CD4-positive, CD25-positive, alpha-beta regulatory T cell (primary cell): ENCODE measurements at regions not wholly inside any gene's neighbourhood (a gene's known extent, or its start where the extent isn't known, plus 50 kb on each side); places are given as distances from the start of the nearest gene placed in this dataset.

Experiments
- ATAC-seq, 2 donors: fragments of 150-1000 bp; cut with Tn5 transposase; one replicate each; pipeline ENCODE4 v1.10.0; 2021; ENCODE audit warnings: low read depth in 2 of 2, moderate number of reproducible peaks in 2 of 2, moderate library complexity in 1 of 2
- DNase-seq, 3 donors: peaks; one replicate each; pipeline versions ENCODE4 v3.0.0 to v3.0.0-alpha.2; 2012 to 2022; ENCODE audit warnings: mixed read lengths in 1 of 3
- H3K27ac ChIP-seq: one replicate; pipeline ENCODE4 v1.7.0; 2013; ENCODE audit warnings: mild to moderate bottlenecking, low read length; ENCODE audit not compliant: insufficient read depth, poor library complexity, severe bottlenecking
- H3K27me3 ChIP-seq: one replicate; pipeline ENCODE4 v1.7.0; 2013; ENCODE audit warnings: low read length; ENCODE audit not compliant: control insufficient read depth, insufficient read depth
- H3K36me3 ChIP-seq: one replicate; pipeline ENCODE4 v1.7.0; 2013; ENCODE audit warnings: mild to moderate bottlenecking, low read length, moderate library complexity; ENCODE audit not compliant: control insufficient read depth, insufficient read depth
- H3K4me1 ChIP-seq: 2 replicates; pipeline ENCODE4 v1.7.0; 2013; ENCODE audit warnings: mild to moderate bottlenecking, low read length; ENCODE audit not compliant: insufficient read depth, control insufficient read depth, poor library complexity, severe bottlenecking
- H3K4me3 ChIP-seq: one replicate; pipeline ENCODE4 v1.7.0; 2013; ENCODE audit warnings: low read depth, mild to moderate bottlenecking, low read length, moderate library complexity
- H3K9me3 ChIP-seq, 2 experiments: 1 replicate in 1 of 2; 2 replicates in 1 of 2; pipeline ENCODE4 v1.7.0; 2013; ENCODE audit warnings: low read length in 2 of 2, mild to moderate bottlenecking in 1 of 2, moderate library complexity in 1 of 2; ENCODE audit not compliant: control insufficient read depth in 2 of 2
- H3K27ac Mint-ChIP-seq, 3 donors: one replicate each; pipeline ENCODE4 v1.8.0; 2020 to 2022; ENCODE audit warnings: mild to moderate bottlenecking in 3 of 3, mixed read lengths in 3 of 3, moderate library complexity in 2 of 3
- H3K27me3 Mint-ChIP-seq: one replicate; pipeline ENCODE4 v1.8.0; 2022; ENCODE audit warnings: mild to moderate bottlenecking, mixed read lengths
- H3K36me3 Mint-ChIP-seq: one replicate; pipeline ENCODE4 v1.8.0; 2020; ENCODE audit warnings: mixed read lengths
- H3K4me1 Mint-ChIP-seq, 4 donors: one replicate each; pipeline ENCODE4 v1.8.0; 2020 to 2022; ENCODE audit warnings: mixed read lengths in 4 of 4, mild to moderate bottlenecking in 1 of 4
- H3K4me3 Mint-ChIP-seq, 4 donors: one replicate each; pipeline ENCODE4 v1.8.0; 2020 to 2022; ENCODE audit warnings: mild to moderate bottlenecking in 4 of 4, mixed read lengths in 4 of 4, moderate library complexity in 3 of 4
- H3K9me3 Mint-ChIP-seq, 7 donors: one replicate each; pipeline ENCODE4 v1.8.0; 2020 to 2022; ENCODE audit warnings: mixed read lengths in 7 of 7, mild to moderate bottlenecking in 3 of 7, moderate library complexity in 2 of 7

- Histone ChIP-seq H3K27ac (no peak overlapping the region), H3K4me1 (no peaks in the 10 kb centered on the region), H3K9me3 (no peaks in the 10 kb centered on the region), H3K36me3 (no peaks in the 10 kb centered on the region), H3K4me3 (no peak overlapping the region), H3K27me3 (no peaks in the 10 kb centered on the region)
- Mint-ChIP-seq H3K27ac (no peak overlapping the region), H3K27me3 (peaks cover 8% of the 10 kb centered on the region), H3K9me3 (no peaks in the 10 kb centered on the region), H3K4me1 (peaks cover 0 to 6% (median 0%) of the 10 kb centered on the region in 4 donors), H3K4me3 (no peak overlapping the region), H3K36me3 (no peaks in the 10 kb centered on the region)
- DNase-seq = no peak
- ATAC-seq = no peak
Observed at GRCh38 chr1:17955302-17956285, 152.0 kb upstream of the IGSF21 start.

GRCh38 chr1:17957588-17958267, 149.9 kb upstream of the IGSF21 start:
- no peak for ATAC-seq
- no peaks in the 10 kb centered on the region for H3K9me3 ChIP-seq
- no peak overlapping the region for H3K27ac ChIP-seq
- Mint-ChIP-seq H3K4me1 (peaks cover 0 to 6% (median 0%) of the 10 kb centered on the region in 4 donors), H3K4me3 (no peak overlapping the region), H3K27ac (peak overlapping the region in 1 of 3 donors; percentile 26), H3K27me3 (no peaks in the 10 kb centered on the region), H3K9me3 (no peaks in the 10 kb centered on the region), H3K36me3 (no peaks in the 10 kb centered on the region)
- H3K27me3 ChIP-seq = no peaks in the 10 kb centered on the region
- H3K36me3 ChIP-seq = no peaks in the 10 kb centered on the region
- DNase-seq = no peak
- no peak overlapping the region for H3K4me3 ChIP-seq
- no peaks in the 10 kb centered on the region for H3K4me1 ChIP-seq

- Mint-ChIP-seq H3K36me3 (no peaks in the 10 kb centered on the region), H3K4me1 (peaks cover 0 to 4% (median 0%) of the 10 kb centered on the region in 4 donors), H3K9me3 (no peaks in the 10 kb centered on the region), H3K27me3 (no peaks in the 10 kb centered on the region), H3K27ac (peak overlapping the region; percentile 5 to 26 (median 18)), H3K4me3 (peak overlapping the region in 1 of 4 donors; percentile 16)
- ATAC-seq = no peak
- H3K27ac ChIP-seq = no peak overlapping the region
- no peaks in the 10 kb centered on the region for H3K4me1 ChIP-seq
- no peak overlapping the region for H3K4me3 ChIP-seq
- H3K36me3 ChIP-seq = no peaks in the 10 kb centered on the region
- no peaks in the 10 kb centered on the region for H3K27me3 ChIP-seq
- no peaks in the 10 kb centered on the region for H3K9me3 ChIP-seq
- DNase-seq = peak in 1 of 3 donors; percentile 30
Observed at GRCh38 chr1:17958704-17959103, 148.9 kb upstream of the IGSF21 start.

DNA sequence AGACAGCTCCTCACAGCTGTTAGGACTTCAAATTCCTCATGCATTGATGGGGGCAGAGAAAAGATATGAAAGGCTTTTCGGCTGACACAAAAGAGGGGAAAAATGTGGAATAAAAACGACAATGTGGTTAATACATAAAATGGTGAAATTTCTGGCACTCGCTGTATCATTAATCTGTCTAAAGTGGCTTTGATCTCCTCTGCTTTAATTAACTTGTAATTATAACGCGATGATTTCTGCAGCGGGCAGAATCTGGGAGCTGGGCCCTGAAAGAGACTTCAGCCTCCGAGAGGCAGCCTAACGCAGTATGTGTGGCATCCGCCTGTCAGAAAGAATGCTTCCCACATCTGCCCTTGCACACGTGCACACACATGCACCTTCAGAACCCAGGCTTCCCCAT, 144.1 kb upstream of the IGSF21 start:
- Histone ChIP-seq H3K4me3 (no peak overlapping the region), H3K9me3 (no peaks in the 10 kb centered on the region), H3K27me3 (no peaks in the 10 kb centered on the region), H3K27ac (no peak overlapping the region), H3K4me1 (no peaks in the 10 kb centered on the region), H3K36me3 (no peaks in the 10 kb centered on the region)
- peaks cover 4% of the 10 kb centered on the region for H3K27me3 Mint-ChIP-seq
- peaks cover 0 to 2% (median 0%) of the 10 kb centered on the region in 7 donors for H3K9me3 Mint-ChIP-seq
- peaks cover 0 to 4% (median 0%) of the 10 kb centered on the region in 4 donors for H3K4me1 Mint-ChIP-seq
- H3K36me3 Mint-ChIP-seq = no peaks in the 10 kb centered on the region
- no peak overlapping the region for H3K27ac Mint-ChIP-seq
- no peak for DNase-seq
- H3K4me3 Mint-ChIP-seq = no peak overlapping the region
- no peak for ATAC-seq

GRCh38 chr1:17965515-17966100, 142.0 kb upstream of the IGSF21 start:
- Histone ChIP-seq H3K27ac (no peak overlapping the region), H3K9me3 (no peaks in the 10 kb centered on the region), H3K4me3 (no peak overlapping the region), H3K36me3 (no peaks in the 10 kb centered on the region), H3K27me3 (no peaks in the 10 kb centered on the region), H3K4me1 (no peaks in the 10 kb centered on the region)
- Mint-ChIP-seq H3K4me3 (no peak overlapping the region), H3K9me3 (peaks cover 0 to 2% (median 0%) of the 10 kb centered on the region in 7 donors), H3K27ac (no peak overlapping the region), H3K27me3 (peaks cover 4% of the 10 kb centered on the region), H3K36me3 (no peaks in the 10 kb centered on the region), H3K4me1 (no peaks in the 10 kb centered on the region)
- ATAC-seq (no peak), DNase-seq (no peak)

- H3K9me3 Mint-ChIP-seq = peaks cover 0 to 2% (median 0%) of the 10 kb centered on the region in 7 donors
Observed at GRCh38 chr1:17966341-17966740, 141.3 kb upstream of the IGSF21 start.

DNA sequence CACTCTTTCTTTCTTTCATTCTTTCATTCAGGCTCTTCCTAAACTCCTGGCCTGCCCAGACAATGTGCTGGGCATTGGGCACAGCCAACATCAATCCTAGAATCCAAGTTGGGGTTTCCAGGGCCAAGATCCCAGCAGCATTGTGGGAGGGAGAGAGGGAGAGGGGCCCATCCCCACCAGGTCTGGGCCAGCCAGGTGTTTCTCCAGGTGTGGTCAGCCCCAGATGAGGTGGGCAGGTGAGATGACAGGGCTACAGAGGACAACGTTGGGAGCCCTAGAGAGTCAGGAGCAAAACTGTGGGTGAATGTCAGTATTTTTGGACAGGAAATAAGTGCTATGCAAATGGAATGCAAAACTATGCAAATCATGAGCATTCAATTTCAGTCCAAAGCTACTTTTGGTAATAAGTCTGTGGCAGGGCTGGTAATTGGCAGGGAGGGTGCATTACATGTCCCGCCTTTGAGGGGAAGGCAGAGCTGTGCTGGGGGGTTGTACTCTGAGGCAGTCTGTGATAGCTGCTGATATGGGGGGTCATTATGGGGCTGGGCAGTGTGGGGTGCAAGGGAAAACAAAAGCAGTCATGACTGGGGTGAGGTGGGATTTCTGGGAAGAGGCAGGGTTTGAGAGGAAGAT, 139.9 kb upstream of the IGSF21 start:
- H3K36me3 ChIP-seq = no peaks in the 10 kb centered on the region
- H3K4me3 ChIP-seq = no peak overlapping the region
- no peak overlapping the region for H3K27ac ChIP-seq
- H3K27ac Mint-ChIP-seq = no peak overlapping the region
- H3K4me1 ChIP-seq = no peaks in the 10 kb centered on the region
- no peaks in the 10 kb centered on the region for H3K9me3 ChIP-seq
- no peaks in the 10 kb centered on the region for H3K27me3 ChIP-seq
- no peak overlapping the region for H3K4me3 Mint-ChIP-seq
- H3K4me1 Mint-ChIP-seq = no peaks in the 10 kb centered on the region
- H3K27me3 Mint-ChIP-seq = peaks cover 4% of the 10 kb centered on the region
- no peak for DNase-seq
- no peaks in the 10 kb centered on the region for H3K36me3 Mint-ChIP-seq
- no peak for ATAC-seq
- peaks cover 0 to 2% (median 0%) of the 10 kb centered on the region in 7 donors for H3K9me3 Mint-ChIP-seq

More at GRCh38 chr1:17966341-17966740, 141.3 kb upstream of the IGSF21 start:
- no peaks in the 10 kb centered on the region for H3K36me3 Mint-ChIP-seq
- no peak overlapping the region for H3K4me3 ChIP-seq
- no peaks in the 10 kb centered on the region for H3K36me3 ChIP-seq
- H3K27ac ChIP-seq = no peak overlapping the region
- DNase-seq (no peak), ATAC-seq (no peak)
- H3K4me1 Mint-ChIP-seq = no peaks in the 10 kb centered on the region
- no peaks in the 10 kb centered on the region for H3K9me3 ChIP-seq
- H3K4me3 Mint-ChIP-seq = no peak overlapping the region
- no peaks in the 10 kb centered on the region for H3K4me1 ChIP-seq
- no peaks in the 10 kb centered on the region for H3K27me3 ChIP-seq
- peaks cover 4% of the 10 kb centered on the region for H3K27me3 Mint-ChIP-seq
- no peak overlapping the region for H3K27ac Mint-ChIP-seq
